Stimulated activated CD4-positive, alpha-beta T cell treated with anti-CD3 and anti-CD28 coated beads, Interleukin-15, amount 100 ng/mL, for 24 hours (primary cell): ENCODE measurements at regions not wholly inside any gene's neighbourhood (a gene's known extent, or its start where the extent isn't known, plus 50 kb on each side); places are given as distances from the start of the nearest gene placed in this dataset.

Source experiments
- DNase-seq: peaks from one replicate; pipeline ENCODE4 v3.0.0-alpha.2; 2020

DNA sequence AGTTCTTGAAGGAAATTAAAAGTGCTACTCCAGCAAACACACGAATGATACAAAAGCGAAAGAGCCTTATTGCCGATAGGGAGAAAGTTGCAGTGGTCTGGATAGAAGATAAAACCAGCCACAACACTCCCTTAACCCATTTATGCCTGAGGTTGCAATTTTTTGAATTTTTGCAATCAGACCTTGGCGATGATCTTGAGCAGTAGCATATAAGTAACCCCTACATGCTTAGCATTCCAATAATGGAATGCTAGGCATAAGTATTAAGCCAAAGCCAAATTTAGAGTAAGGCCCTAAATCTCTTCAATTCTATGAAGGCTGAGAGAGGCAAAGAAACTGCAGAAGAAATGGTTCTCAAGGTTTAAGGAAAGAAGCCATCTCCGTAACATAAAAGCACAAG is 153.5 kb downstream of the SLC28A3 start:
- DNase-seq: no peak

DNA sequence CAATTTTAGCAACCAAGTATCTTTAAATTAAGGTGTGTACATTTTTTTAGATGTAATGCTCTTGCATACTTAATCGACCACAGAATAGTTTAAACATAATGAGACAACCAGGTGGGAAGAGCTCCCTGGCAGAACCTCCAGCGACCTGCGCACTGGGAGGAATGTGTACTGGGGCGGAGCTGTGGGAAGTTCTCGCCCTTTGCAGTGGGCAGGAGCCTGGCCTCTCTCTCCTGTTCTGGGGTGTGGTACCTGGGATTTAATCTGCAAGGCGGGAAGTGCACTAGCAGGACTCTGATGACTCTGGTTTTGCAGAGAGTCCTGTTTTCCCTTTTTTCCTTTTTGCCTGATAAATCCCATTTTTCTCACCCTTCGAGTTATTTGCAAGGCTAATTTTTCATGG is 150.7 kb downstream of the SLC28A3 start:
- no peak for DNase-seq

DNA sequence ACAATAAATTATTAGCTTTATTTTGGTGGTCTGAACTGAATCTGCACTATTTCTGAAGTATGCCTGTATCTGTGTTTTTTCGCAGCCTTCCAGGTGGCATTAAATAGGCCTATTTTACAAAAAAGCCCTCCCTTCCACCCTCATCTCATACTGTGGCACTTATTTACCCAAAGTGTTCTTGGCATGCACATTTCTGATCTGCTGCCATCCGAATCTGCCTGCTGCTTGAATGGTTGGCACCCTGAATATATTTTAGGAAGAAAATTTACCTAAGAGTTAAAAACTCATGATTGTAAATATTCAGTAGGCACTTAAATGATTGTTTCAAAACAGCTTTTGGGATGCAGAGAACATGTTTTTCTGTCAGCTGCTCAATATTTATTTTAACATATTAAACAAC is 150.1 kb downstream of the SLC28A3 start:
- no peak for DNase-seq

DNA sequence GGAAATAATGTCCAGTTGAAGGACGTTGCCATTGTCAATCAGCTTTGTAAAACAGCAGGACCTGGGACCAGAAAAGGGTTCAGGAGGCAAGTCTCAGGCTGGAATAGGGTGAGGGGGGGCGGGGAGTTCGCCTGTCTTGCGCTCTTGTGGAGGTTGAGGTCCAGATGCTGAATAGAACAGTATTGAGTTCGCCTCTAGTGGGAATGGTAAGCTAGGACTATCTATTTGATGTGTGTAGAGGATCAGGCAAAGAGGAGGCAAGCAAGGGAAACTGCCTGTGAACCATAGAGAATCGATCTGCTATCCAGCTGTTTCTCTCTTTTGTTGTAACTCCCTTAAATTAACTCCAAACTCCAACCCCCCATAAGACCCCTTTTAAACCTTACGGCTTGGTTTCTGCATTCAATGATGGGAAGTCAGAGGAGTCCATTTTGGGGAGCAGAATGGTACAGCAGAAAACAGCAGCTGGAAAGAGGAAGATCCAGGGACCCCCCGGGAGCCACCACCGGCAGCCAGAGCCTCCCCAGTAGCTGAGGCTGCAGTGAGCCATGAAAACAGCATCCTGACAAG is 133.7 kb downstream of the SLC28A3 start:
- no peak for DNase-seq

DNA sequence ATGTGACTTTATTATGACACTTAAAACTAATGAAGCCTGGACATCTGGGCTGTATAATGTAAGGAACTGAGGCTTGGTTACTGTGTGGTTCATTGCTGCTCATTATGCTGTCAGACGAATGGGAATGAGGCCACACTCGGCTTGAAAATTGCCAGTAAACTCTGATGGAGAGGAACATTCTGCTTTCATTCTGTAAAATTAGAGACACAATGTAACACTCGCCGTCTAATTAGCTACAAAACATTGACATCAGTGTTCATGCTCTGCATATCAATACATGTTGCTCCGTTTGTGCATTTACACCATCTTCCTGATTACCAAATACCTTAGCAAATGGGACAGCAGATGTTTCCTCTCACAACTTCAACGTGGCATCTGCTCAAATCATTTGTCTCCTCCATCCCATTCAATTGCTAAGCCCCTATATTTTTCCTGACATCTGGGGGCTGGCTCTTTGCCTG is 133.0 kb downstream of the SLC28A3 start:
- no peak for DNase-seq

DNA sequence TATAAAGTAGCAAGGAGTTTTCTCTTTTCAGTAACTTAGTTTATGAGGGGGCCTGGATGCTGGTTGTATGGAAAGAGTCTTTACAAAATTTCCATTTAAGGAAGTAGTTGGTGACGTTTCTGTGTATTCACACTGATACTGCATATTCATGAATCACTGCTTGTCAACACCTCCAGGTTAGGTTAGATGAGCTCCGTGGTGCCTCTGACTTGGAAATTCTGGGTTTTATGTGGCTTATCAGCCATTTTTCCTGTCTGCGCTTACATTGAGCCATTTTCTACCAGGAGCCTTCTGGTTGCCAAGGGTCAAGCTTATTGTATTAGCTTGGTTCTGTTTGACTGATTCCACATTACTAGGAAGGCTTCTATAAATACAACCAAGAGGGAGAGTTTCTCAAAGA is 128.3 kb downstream of the SLC28A3 start:
- DNase-seq: no peak

DNA sequence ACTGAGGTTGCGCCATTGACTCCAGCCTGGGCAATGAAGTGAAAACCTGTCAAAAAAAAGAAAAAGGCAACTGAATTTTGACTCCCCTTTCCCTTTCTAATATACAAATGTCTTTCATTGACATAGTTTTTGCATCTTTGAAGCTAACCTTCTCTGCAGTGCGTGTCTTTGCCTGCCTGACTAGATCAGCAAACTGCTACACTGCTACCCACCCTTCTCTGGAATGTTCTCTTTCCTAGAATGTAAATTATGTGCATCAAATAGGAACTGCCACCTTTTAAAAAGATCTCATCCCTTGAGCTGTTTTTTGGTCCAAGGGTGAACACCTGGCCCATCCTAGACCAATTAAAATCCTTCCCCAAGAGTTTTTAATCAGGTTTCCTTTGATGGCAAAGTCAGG is 127.6 kb downstream of the SLC28A3 start:
- DNase-seq: no peak

DNA sequence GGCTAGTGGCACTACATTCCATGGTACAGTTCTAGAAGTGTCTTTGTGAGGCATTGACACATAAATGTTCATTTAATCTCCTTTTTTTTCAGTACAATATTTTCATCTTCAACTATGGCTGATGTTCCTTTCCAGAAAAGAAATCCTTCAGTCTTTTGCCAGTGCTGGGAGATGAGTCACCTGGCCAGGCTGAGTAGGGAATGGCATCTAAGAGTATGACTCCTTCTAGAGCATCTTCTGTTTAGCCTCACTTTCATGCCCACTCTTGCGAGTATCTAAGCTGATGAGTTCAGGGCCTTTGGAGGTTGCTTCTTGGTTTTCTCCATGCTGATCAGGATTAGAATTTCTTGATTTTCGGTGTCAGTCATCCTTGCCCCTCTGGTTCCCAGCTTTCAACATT is 124.4 kb downstream of the SLC28A3 start:
- DNase-seq: no peak

DNA sequence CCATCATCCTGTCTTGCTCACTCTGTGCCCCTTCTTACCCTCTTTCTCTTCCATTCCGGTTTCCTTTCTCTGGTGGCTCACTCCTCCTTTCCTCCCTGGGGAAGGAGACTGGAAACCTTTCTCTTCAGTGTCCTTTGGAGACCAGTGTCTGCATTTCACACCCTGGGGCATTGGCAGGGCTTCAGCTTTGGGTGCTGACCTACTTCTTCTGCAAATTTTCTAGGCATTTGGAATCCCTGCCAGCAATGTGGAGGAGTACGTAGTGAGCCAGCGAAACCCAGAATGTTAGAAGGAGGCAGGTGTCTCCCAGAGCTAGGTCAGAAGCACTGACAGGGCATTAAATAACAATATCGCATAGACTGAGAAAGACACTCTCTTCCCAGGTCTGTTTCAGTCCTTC is 122.2 kb downstream of the SLC28A3 start:
- no peak for DNase-seq

DNA sequence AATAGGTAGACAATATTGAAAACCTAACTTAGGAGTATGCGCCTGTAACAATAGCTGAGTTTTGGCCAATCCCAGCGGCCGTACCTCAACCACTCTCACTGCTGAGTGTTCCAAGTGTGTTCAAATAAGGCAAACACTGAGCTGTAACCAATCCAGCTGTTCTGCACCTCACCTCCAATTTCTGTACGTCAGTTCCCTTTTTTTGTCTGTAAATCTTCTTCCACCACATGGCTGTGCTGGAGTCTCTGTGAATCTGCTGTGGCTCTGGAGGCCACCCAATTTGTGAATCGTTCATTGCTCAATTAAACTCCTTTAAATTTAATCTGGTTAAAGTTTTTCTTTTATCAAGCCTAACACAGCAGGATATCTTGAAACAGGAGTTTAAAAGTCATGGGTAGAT is 116.3 kb downstream of the SLC28A3 start:
- DNase-seq: no peak
